GM12878 (cell line): ENCODE measurements at regions not wholly inside any gene's neighbourhood (a gene's known extent, or its start where the extent isn't known, plus 50 kb on each side); places are given as distances from the start of the nearest gene placed in this dataset.

Source experiments
- ATAC-seq: fragments of 200-7000 bp; cut with Tn5 transposase; 3 replicates; pipeline ENCODE4 v1.9.1; 2020; ENCODE audit warnings: mild to moderate bottlenecking, moderate library complexity
- BruUV-seq: library from RNA; stranded (reverse); fragments of 400-500 nt; replicated peaks from 2 replicates; lab custom pipeline; 2021; lab: Mats Ljungman, UMichigan
- CTCF ChIA-PET: fragments of 300-600 bp; sonication (Branson Sonifier 250); formaldehyde crosslinking; extraction: SDS; loops from one replicate; lab custom pipeline; 2021; ENCODE audit warnings: inconsistent platforms; lab: Yijun Ruan, JAX
- POLR2A ChIA-PET: fragments of 350-600 bp; formaldehyde crosslinking; extraction: SDS; loops from one replicate; lab custom pipeline; 2021; ENCODE audit warnings: inconsistent platforms; lab: Charles Lee
- RAD21 ChIA-PET: fragments of 300-600 bp; sonication (Branson Sonifier 250); formaldehyde crosslinking; loops from one replicate; lab custom pipeline; 2023; ENCODE audit warnings: antibody characterized with exemption; ENCODE audit not compliant: unreplicated experiment; lab: Charles Lee
- SMC1A ChIA-PET: fragments of 300-600 bp; sonication (Branson Sonifier 250); formaldehyde crosslinking; loops from one replicate; lab custom pipeline; 2023; ENCODE audit not compliant: unreplicated experiment, uncharacterized antibody; lab: Charles Lee
- DNase-seq: peaks from one replicate; pipeline ENCODE4 v3.0.0-alpha.2; 2011; ENCODE audit warnings: low read depth, low spot score
- FAIRE-seq: peaks from 3 replicates; lab custom pipeline; 2011; peaks lifted over from hg19 to GRCh38; lab: Jason Lieb, UNC
- H2AFZ ChIP-seq: 2 replicates; pipeline ENCODE4 v1.6.0; 2011; ENCODE audit warnings: low read depth, low read length, control low read depth; ENCODE audit not compliant: control insufficient read depth
- H3K27ac ChIP-seq: 2 replicates; pipeline ENCODE4 v1.5.1; 2011; ENCODE audit warnings: control low read depth; ENCODE audit not compliant: control insufficient read depth, insufficient read depth
- H3K27me3 ChIP-seq, 2 experiments: replicated peaks in 1 of 2; 2 replicates each; pipeline versions ENCODE4 v1.6.0 to v1.6.1; 2011; ENCODE audit warnings: low read length in 1 of 2; ENCODE audit not compliant: control insufficient read depth in 2 of 2, insufficient read depth in 2 of 2
- H3K36me3 ChIP-seq, 2 experiments: 2 replicates each; pipeline ENCODE4 v1.5.1; 2011; ENCODE audit warnings: low read length in 1 of 2; ENCODE audit not compliant: control insufficient read depth in 2 of 2, insufficient read depth in 2 of 2
- H3K4me1 ChIP-seq: 2 replicates; pipeline ENCODE4 v1.6.1; 2011; ENCODE audit warnings: mild to moderate bottlenecking, low read length, moderate library complexity, mixed read lengths; ENCODE audit not compliant: control insufficient read depth, insufficient read depth
- H3K4me2 ChIP-seq: 2 replicates; pipeline ENCODE4 v1.6.0; 2011; ENCODE audit warnings: control low read depth; ENCODE audit not compliant: control insufficient read depth, insufficient read depth
- H3K4me3 ChIP-seq: fragments of 200-600 bp; sonication (generic); 2 replicates; pipeline ENCODE4 v1.5.1; 2016
- H3K79me2 ChIP-seq: 2 replicates; pipeline ENCODE4 v1.6.0; 2011; ENCODE audit warnings: low read length; ENCODE audit not compliant: control insufficient read depth, insufficient read depth
- H3K9ac ChIP-seq: 2 replicates; pipeline ENCODE4 v1.8.0; 2011; ENCODE audit warnings: low read length, control low read depth, mixed read lengths; ENCODE audit not compliant: control insufficient read depth, insufficient read depth
- H3K9me3 ChIP-seq: replicated peaks from 3 replicates; pipeline ENCODE4 v1.5.1; 2011; ENCODE audit warnings: mild to moderate bottlenecking, low read length; ENCODE audit not compliant: control insufficient read depth, insufficient read depth
- H4K20me1 ChIP-seq: 2 replicates; pipeline ENCODE4 v1.6.0; 2011; ENCODE audit not compliant: control insufficient read depth, insufficient read depth
- CHD2 ChIP-seq: IDR thresholded peaks from 2 replicates; pipeline ENCODE4 v1.6.1; 2011; ENCODE audit warnings: low read depth, low read length, improper control_type of control experiment, borderline replicate concordance
- E2F4 ChIP-seq: IDR thresholded peaks from 2 replicates; pipeline ENCODE4 v1.6.1; 2012; ENCODE audit warnings: low read depth, low read length, improper control_type of control experiment
- MAX ChIP-seq: IDR thresholded peaks from 2 replicates; pipeline ENCODE4 v1.6.1; 2012; ENCODE audit warnings: low read depth, low read length, improper control_type of control experiment
- NKRF ChIP-seq: fragments of 450-650 bp; conservative IDR thresholded peaks from 2 replicates; pipeline ENCODE4 v1.6.1; 2017; ENCODE audit warnings: mild to moderate bottlenecking, moderate library complexity
- POLR2AphosphoS2 ChIP-seq: IDR thresholded peaks from 2 replicates; pipeline ENCODE4 v1.6.1; 2011; ENCODE audit warnings: low read depth, mild to moderate bottlenecking, low read length, improper control_type of control experiment, moderate library complexity
- RFX5 ChIP-seq: IDR thresholded peaks from 2 replicates; pipeline ENCODE4 v1.6.1; 2011; ENCODE audit warnings: low read depth, low read length, improper control_type of control experiment
- STAT1 ChIP-seq: fragments of 450-650 bp; conservative IDR thresholded peaks from 2 replicates; pipeline ENCODE4 v1.6.1; 2014; ENCODE audit warnings: antibody characterized with exemption, mild to moderate bottlenecking
- SUPT20H ChIP-seq: IDR thresholded peaks from 2 replicates; pipeline ENCODE4 v1.6.1; 2011; ENCODE audit warnings: low read depth, mild to moderate bottlenecking, low read length, moderate library complexity, borderline replicate concordance; ENCODE audit not compliant: control insufficient read depth
- ZBTB40 ChIP-seq: fragments of 450-650 bp; IDR thresholded peaks from 2 replicates; pipeline ENCODE4 v1.6.1; 2016; ENCODE audit warnings: mild to moderate bottlenecking, moderate library complexity, borderline replicate concordance
- ZSCAN29 ChIP-seq: fragments of 450-650 bp; IDR thresholded peaks from 2 replicates; pipeline ENCODE4 v1.6.1; 2017; ENCODE audit warnings: mild to moderate bottlenecking, moderate library complexity
- WGBS: methylation state at CpG from one replicate; pipeline ENCODE4 v1.1.6; 2016; ENCODE audit warnings: low lambda C conversion rate; ENCODE audit not compliant: insufficient replicate concordance, insufficient coverage; ENCODE audit errors: missing lambda C conversion rate; 5-methylcytosine and 5-hydroxymethylcytosine counted together
- in situ Hi-C: fragments of 300-500 bp; cut with MboI; formaldehyde crosslinking; loops from 9 replicates; pipeline ENCODE4 v1.14.3; 2018; ENCODE audit warnings: mixed read lengths
- intact Hi-C: fragments of 100-400 bp; cut with micrococcal nuclease; formaldehyde crosslinking; loops from one replicate; pipeline ENCODE4 v1.14.2; 2022; ENCODE audit not compliant: unreplicated experiment

GRCh38 chr17:404703-405102 is 52.1 kb upstream of the RPH3AL start:
- ChIA-PET CTCF (interaction anchor here (0.8 to 0.9 kb wide), 2 partner anchors 17 to 18 kb away, joined by 3 to 5 read pairs; no protein-coding TSS in a partner anchor), SMC1A (interaction anchor here (2.0 kb wide), 1 partner anchor 11 kb away, joined by 5 read pairs; no protein-coding TSS in a partner anchor), POLR2A (no interaction called here), RAD21 (no interaction called here)
- Histone ChIP-seq H2AFZ (no peak overlapping the region), H3K27ac (no peak overlapping the region), H3K36me3 (peaks cover 7 to 8% of the 10 kb centered on the region in 2 experiments; a peak in 3 of 4 replicates), H3K4me2 (no peak overlapping the region), H3K79me2 (peaks cover 1% of the 10 kb centered on the region), H3K4me3 (no peak overlapping the region), H4K20me1 (no peaks in the 10 kb centered on the region), H3K4me1 (no peaks in the 10 kb centered on the region), H3K9ac (no peak overlapping the region), H3K27me3 (no peaks in the 10 kb centered on the region), H3K9me3 (no peaks in the 10 kb centered on the region)
- 88% methylated on average over 7 of the region's 7 CpGs for whole genome bisulfite sequencing
- BruUV-seq, result no TSS peak
- intact Hi-C loops, result no loop called here
- no peak for TF ChIP-seq NKRF
- no peak for TF ChIP-seq STAT1
- no peak for TF ChIP-seq ZBTB40
- no peak for TF ChIP-seq MAX
- TF ChIP-seq CHD2, result no peak
- no peak for TF ChIP-seq RFX5
- TF ChIP-seq SUPT20H, result no peak
- no peak for TF ChIP-seq E2F4
- no peak for TF ChIP-seq ZSCAN29
- TF ChIP-seq POLR2AphosphoS2, result no peak
- ATAC-seq (no peak), DNase-seq (no peak), FAIRE-seq (no peak)
- in situ Hi-C loops, result no loop called here
